Ovary (tissue), 7 donors: ENCODE measurements at regions not wholly inside any gene's neighbourhood (a gene's known extent, or its start where the extent isn't known, plus 50 kb on each side); places are given as distances from the start of the nearest gene placed in this dataset.

Experiments
- DNase-seq, 5 donors: peaks; one replicate each; pipeline ENCODE4 v3.0.0-alpha.2; 2019 to 2020
- H3K27ac ChIP-seq, 2 donors: fragments of 200-600 bp; one replicate each; pipeline versions ENCODE4 v1.5.1 to v1.8.0; 2019 to 2022
- H3K27me3 ChIP-seq: fragments of 200-600 bp; one replicate; pipeline ENCODE4 v1.8.0; 2022
- H3K36me3 ChIP-seq: fragments of 200-600 bp; sonication (generic); one replicate; pipeline ENCODE4 v1.5.1; 2019
- H3K4me1 ChIP-seq: one replicate; pipeline ENCODE4 v1.8.1; 2013; ENCODE audit warnings: mild to moderate bottlenecking, moderate library complexity; ENCODE audit not compliant: insufficient read depth
- H3K4me3 ChIP-seq: fragments of 200-600 bp; sonication (generic); one replicate; pipeline ENCODE4 v1.5.1; 2017
- H3K9me3 ChIP-seq, 2 donors: fragments of 200-600 bp in 1 of 2; sonication (generic) in 1 of 2; one replicate each; pipeline versions ENCODE4 v1.5.1 to v1.8.1; 2013 to 2019; ENCODE audit warnings: mild to moderate bottlenecking in 1 of 2, moderate library complexity in 1 of 2
- EP300 ChIP-seq: sonication (generic); formaldehyde crosslinking; IDR thresholded peaks from one replicate; pipeline ENCODE4 v1.6.1; 2017; ENCODE audit warnings: antibody characterized with exemption
- POLR2A ChIP-seq: fragments of 450-650 bp; IDR thresholded peaks from one replicate; pipeline ENCODE4 v1.6.1; 2017; ENCODE audit warnings: antibody characterized with exemption, mild to moderate bottlenecking, moderate library complexity
- WGBS, 3 donors: extraction: QIAGEN DNeasy Blood & Tissue Kit in 1 of 3; methylation state at CpG; one replicate each; pipeline versions ENCODE4 v1.1.5 to v1.1.7; 2013 to 2017; 5-methylcytosine and 5-hydroxymethylcytosine counted together
- intact Hi-C, 4 donors: fragments of 100-400 bp; cut with DNase I; formaldehyde crosslinking; loops; one replicate each; pipeline versions ENCODE4 v1.11.0 to v1.15.1; 2022 to 2023
- TF ChIP-seq, protein P1 (sequence below), 3 donors: fragments of 450-650 bp in 2 of 3; fragments of 200-600 bp in 1 of 3; IDR thresholded peaks; one replicate each; pipeline versions ENCODE4 v1.5.1 to v1.8.0; 2016 to 2022; ENCODE audit warnings: antibody characterized with exemption in 3 of 3, mild to moderate bottlenecking in 1 of 3
- donor health status: DM: no; HTN: no; CAD: no; lungs with moderate emphysema.
- donor health status: DM: no; HTN: no; CAD: no.
- donor health status: Bipolar disorder and iron deficiency.
- donor health status: DM: no; HTN: no; CAD: no.
- donor health status: DM: yes; HTN: yes; CAD: no.

DNA sequence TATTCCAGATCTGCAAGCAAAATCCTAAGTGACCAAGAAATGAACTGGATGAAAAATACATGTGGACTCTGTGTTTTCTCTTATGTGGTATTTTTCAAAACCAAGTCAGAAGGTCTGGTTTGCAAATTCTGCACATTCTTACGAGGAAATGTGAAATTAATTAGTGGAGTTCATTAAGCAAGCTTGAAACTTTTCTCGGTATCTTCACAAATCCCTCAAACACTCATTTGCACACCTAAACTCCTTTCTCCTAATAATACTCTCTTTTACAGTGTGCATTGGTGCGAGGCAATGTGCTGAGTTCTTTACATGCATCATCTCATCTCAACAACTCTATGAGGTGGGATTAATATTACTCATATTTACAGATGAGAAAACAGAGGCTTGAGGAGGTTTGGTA, 82.1 kb downstream of the MTERF1 start:
- TF ChIP-seq POLR2A, result no peak
- TF ChIP-seq EP300, result no peak
- TF ChIP-seq, protein P1, sequence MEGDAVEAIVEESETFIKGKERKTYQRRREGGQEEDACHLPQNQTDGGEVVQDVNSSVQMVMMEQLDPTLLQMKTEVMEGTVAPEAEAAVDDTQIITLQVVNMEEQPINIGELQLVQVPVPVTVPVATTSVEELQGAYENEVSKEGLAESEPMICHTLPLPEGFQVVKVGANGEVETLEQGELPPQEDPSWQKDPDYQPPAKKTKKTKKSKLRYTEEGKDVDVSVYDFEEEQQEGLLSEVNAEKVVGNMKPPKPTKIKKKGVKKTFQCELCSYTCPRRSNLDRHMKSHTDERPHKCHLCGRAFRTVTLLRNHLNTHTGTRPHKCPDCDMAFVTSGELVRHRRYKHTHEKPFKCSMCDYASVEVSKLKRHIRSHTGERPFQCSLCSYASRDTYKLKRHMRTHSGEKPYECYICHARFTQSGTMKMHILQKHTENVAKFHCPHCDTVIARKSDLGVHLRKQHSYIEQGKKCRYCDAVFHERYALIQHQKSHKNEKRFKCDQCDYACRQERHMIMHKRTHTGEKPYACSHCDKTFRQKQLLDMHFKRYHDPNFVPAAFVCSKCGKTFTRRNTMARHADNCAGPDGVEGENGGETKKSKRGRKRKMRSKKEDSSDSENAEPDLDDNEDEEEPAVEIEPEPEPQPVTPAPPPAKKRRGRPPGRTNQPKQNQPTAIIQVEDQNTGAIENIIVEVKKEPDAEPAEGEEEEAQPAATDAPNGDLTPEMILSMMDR (IDR thresholded peaks at IDR 0.05), result no peak
- no peak overlapping the region for H3K4me3 ChIP-seq
- no peak for DNase-seq
- no peaks in the 10 kb centered on the region for H3K9me3 ChIP-seq
- WGBS, 3 donors, result 86 to 93% (median 90%) methylated on average over 3 of the region's 3 CpGs
- intact Hi-C loops, result no loop called here
- H3K27me3 ChIP-seq, result no peaks in the 10 kb centered on the region
- H3K4me1 ChIP-seq, result no peaks in the 10 kb centered on the region
- no peak overlapping the region for H3K27ac ChIP-seq
- H3K36me3 ChIP-seq, result no peaks in the 10 kb centered on the region

DNA sequence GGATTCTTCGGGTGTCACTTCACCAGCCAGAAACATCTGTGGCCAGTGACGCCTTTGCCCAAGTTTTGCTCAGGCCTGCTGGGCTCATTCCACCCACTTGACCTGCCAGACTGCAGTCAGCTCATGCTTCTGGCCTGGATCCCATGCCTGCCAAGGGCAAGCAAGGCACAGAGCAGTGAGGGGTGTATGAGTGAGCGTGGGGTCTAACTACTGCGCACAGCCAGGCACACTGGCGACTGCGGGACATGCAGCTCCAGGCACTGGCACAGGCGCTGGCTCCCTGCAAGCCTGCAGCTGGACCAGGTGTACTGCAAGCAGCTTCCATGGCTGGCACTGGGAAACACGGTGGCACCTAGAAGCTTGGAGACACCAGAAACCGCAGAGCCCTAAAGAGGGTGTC, 80.1 kb downstream of the MTERF1 start:
- H3K4me3 ChIP-seq, result no peak overlapping the region
- 96 to 98% (median 97%) methylated on average over 9 of the region's 9 CpGs for WGBS, 3 donors
- intact Hi-C loops, result no loop called here

DNA sequence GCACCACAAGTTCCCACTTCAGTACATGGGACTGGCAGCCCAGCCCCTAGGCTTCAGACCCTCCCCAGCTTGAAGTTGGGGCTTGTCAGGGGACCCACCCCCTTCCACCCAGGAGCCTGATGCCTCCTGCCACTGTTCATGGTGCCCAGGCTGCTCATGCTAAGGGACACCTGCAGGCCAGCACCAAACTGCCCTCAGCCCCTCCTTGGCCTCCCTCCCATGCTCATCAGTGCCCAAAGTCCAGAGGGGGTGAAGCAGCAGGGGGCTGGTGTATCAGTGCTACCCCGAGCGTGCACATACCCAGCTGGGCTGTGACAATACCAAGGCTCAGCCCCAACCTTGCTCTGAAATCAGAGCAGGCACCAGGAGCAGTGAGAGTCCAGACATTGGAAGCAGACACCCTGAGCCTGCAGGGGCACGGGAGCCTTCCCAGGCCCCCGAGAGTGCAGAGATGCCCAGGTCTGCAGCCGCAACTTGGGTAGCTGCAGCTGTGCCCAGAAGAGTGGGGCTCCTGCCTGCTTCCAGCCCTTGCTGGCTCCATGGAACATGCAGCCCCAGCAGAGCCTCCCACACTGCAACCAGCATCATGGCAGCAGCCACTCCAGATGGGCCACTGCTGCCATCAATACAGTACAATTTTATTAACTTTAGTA, 79.0 kb downstream of the MTERF1 start:
- H3K27me3 ChIP-seq, result no peaks in the 10 kb centered on the region
- intact Hi-C loops, result no loop called here
- H3K36me3 ChIP-seq, result no peaks in the 10 kb centered on the region
- no peak for DNase-seq
- 93 to 100% (median 98%) methylated on average over 5 of the region's 5 CpGs for WGBS, 3 donors
- no peak overlapping the region for H3K4me3 ChIP-seq
- no peak overlapping the region for H3K27ac ChIP-seq
- no peaks in the 10 kb centered on the region for H3K4me1 ChIP-seq
- H3K9me3 ChIP-seq, result no peaks in the 10 kb centered on the region
- TF ChIP-seq EP300 (no peak), POLR2A (no peak)
- TF ChIP-seq, protein P1 (IDR thresholded peaks at IDR 0.05), result no peak

More for the DNA sequence above, 80.1 kb downstream of the MTERF1 start:
- Histone ChIP-seq H3K4me1 (no peaks in the 10 kb centered on the region), H3K27me3 (no peaks in the 10 kb centered on the region), H3K27ac (no peak overlapping the region), H3K36me3 (no peaks in the 10 kb centered on the region), H3K9me3 (no peaks in the 10 kb centered on the region)
- TF ChIP-seq POLR2A (no peak), EP300 (no peak)
- TF ChIP-seq, protein P1 (IDR thresholded peaks at IDR 0.05), result no peak
- DNase-seq, result no peak

DNA sequence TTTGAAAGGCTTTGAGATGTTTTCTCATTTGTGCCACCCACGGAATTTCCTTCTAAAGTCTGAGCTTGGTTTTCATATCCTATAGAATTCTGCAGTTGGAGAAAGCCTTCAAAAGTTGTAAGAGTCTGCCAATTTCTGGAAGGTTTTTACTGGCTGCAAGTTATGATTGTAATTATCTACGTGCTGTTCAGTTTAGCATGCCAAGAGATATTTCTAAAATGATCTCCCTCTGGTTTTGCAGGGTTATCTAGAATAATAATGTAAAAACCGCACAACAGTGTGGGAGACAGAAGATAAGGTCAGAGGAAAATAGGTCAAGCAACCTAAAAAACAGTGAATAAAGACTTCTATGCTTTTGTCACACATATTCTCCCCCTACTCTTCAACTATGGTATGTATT, 69.3 kb downstream of the MTERF1 start:
- 15 to 24% (median 21%) methylated on average over 3 of the region's 3 CpGs for WGBS, 3 donors

More for the DNA sequence above, 69.3 kb downstream of the MTERF1 start:
- H3K9me3 ChIP-seq, result no peaks in the 10 kb centered on the region
- no peaks in the 10 kb centered on the region for H3K27me3 ChIP-seq
- H3K36me3 ChIP-seq, result no peaks in the 10 kb centered on the region
- no peak for DNase-seq
- H3K4me1 ChIP-seq, result no peaks in the 10 kb centered on the region
- no peak overlapping the region for H3K27ac ChIP-seq
- intact Hi-C loops, result no loop called here
- TF ChIP-seq POLR2A (no peak), EP300 (no peak)
- TF ChIP-seq, protein P1 (IDR thresholded peaks at IDR 0.05), result no peak
- no peak overlapping the region for H3K4me3 ChIP-seq
